Mononuclear cell (primary cell): ENCODE measurements at regions not wholly inside any gene's neighbourhood (a gene's known extent, or its start where the extent isn't known, plus 50 kb on each side); places are given as distances from the start of the nearest gene placed in this dataset.
"Not testable (repeated sequence)": the region's sequence is repeated elsewhere in the genome, so short reads cannot be mapped to it uniquely, and the experiment has no call there.

ENCODE experiments used
- H3K27me3 ChIP-seq: 2 replicates; pipeline ENCODE4 v1.6.0; 2011; ENCODE audit warnings: low read length, control low read depth; ENCODE audit not compliant: insufficient read depth
- H3K4me1 ChIP-seq: 2 replicates; pipeline ENCODE4 v1.5.1; 2011; ENCODE audit warnings: mild to moderate bottlenecking, low read length, control low read depth; ENCODE audit not compliant: insufficient read depth
- H3K4me3 ChIP-seq: 2 replicates; pipeline ENCODE4 v1.5.1; 2011; ENCODE audit warnings: mild to moderate bottlenecking, low read length, moderate library complexity
- H3K9me3 ChIP-seq: 2 replicates; pipeline ENCODE4 v1.5.1; 2011; ENCODE audit warnings: low read depth, mild to moderate bottlenecking, control low read depth, low read length

- H3K9me3 ChIP-seq = no peaks in the 10 kb centered on the region
These were observed 312.7 kb upstream of the USP24 start for GRCh38 chr1:55527831-55528230.

GRCh38 chr1:55526716-55527115, 311.6 kb upstream of the USP24 start:
- no peaks in the 10 kb centered on the region for H3K9me3 ChIP-seq
- H3K27me3 ChIP-seq = no peaks in the 10 kb centered on the region
- H3K4me3 ChIP-seq = no peak overlapping the region
- no peaks in the 10 kb centered on the region for H3K4me1 ChIP-seq

More at GRCh38 chr1:55527831-55528230, 312.7 kb upstream of the USP24 start:
- H3K4me3 ChIP-seq = no peak overlapping the region
- no peaks in the 10 kb centered on the region for H3K4me1 ChIP-seq
- no peaks in the 10 kb centered on the region for H3K27me3 ChIP-seq

- Histone ChIP-seq H3K27me3 (no peaks in the 10 kb centered on the region), H3K4me3 (no peak overlapping the region), H3K9me3 (no peaks in the 10 kb centered on the region), H3K4me1 (no peaks in the 10 kb centered on the region)
These were observed 308.8 kb upstream of the USP24 start for GRCh38 chr1:55524006-55524405.

GRCh38 chr1:55522982-55523381, 307.8 kb upstream of the USP24 start:
- Histone ChIP-seq H3K4me3 (no peak overlapping the region), H3K27me3 (no peaks in the 10 kb centered on the region), H3K9me3 (no peaks in the 10 kb centered on the region)

GRCh38 chr1:55522353-55522903, 307.3 kb upstream of the USP24 start:
- no peaks in the 10 kb centered on the region for H3K4me1 ChIP-seq
- H3K9me3 ChIP-seq = no peaks in the 10 kb centered on the region
- no peak overlapping the region for H3K4me3 ChIP-seq
- no peaks in the 10 kb centered on the region for H3K27me3 ChIP-seq

More at GRCh38 chr1:55522982-55523381, 307.8 kb upstream of the USP24 start:
- H3K4me1 ChIP-seq = no peaks in the 10 kb centered on the region

GRCh38 chr1:55520861-55521260, 305.7 kb upstream of the USP24 start:
- no peaks in the 10 kb centered on the region for H3K27me3 ChIP-seq
- H3K9me3 ChIP-seq = no peaks in the 10 kb centered on the region
- H3K4me1 ChIP-seq = no peaks in the 10 kb centered on the region
- no peak overlapping the region for H3K4me3 ChIP-seq

GRCh38 chr1:55519937-55520683, 304.9 kb upstream of the USP24 start:
- no peaks in the 10 kb centered on the region for H3K9me3 ChIP-seq
- no peak overlapping the region for H3K4me3 ChIP-seq
- H3K4me1 ChIP-seq = no peaks in the 10 kb centered on the region
- H3K27me3 ChIP-seq = no peaks in the 10 kb centered on the region

- Histone ChIP-seq H3K9me3 (no peaks in the 10 kb centered on the region), H3K4me1 (no peaks in the 10 kb centered on the region), H3K4me3 (no peak overlapping the region), H3K27me3 (no peaks in the 10 kb centered on the region)
These were observed 304.1 kb upstream of the USP24 start for GRCh38 chr1:55519276-55519675.

- no peaks in the 10 kb centered on the region for H3K27me3 ChIP-seq
- no peaks in the 10 kb centered on the region for H3K4me1 ChIP-seq
- H3K9me3 ChIP-seq = no peaks in the 10 kb centered on the region
- H3K4me3 ChIP-seq = no peak overlapping the region
These were observed 301.9 kb upstream of the USP24 start for GRCh38 chr1:55517036-55517435.

- not testable (repeated sequence) for H3K27me3 ChIP-seq, H3K4me1 ChIP-seq, H3K4me3 ChIP-seq, H3K9me3 ChIP-seq
These were observed 299.4 kb upstream of the USP24 start for GRCh38 chr1:55514571-55514970.

GRCh38 chr1:55512466-55512865, 297.3 kb upstream of the USP24 start:
- Histone ChIP-seq H3K9me3 (no peaks in the 10 kb centered on the region), H3K27me3 (peaks cover 5% of the 10 kb centered on the region), H3K4me1 (no peaks in the 10 kb centered on the region), H3K4me3 (no peak overlapping the region)

GRCh38 chr1:55507578-55507931, 292.4 kb upstream of the USP24 start:
- Histone ChIP-seq H3K4me1 (no peaks in the 10 kb centered on the region), H3K4me3 (no peak overlapping the region), H3K27me3 (peaks cover 5% of the 10 kb centered on the region), H3K9me3 (no peaks in the 10 kb centered on the region)

GRCh38 chr1:55506740-55507577, 291.8 kb upstream of the USP24 start:
- no peaks in the 10 kb centered on the region for H3K9me3 ChIP-seq

GRCh38 chr1:55505326-55505725, 290.2 kb upstream of the USP24 start:
- Histone ChIP-seq H3K9me3 (no peaks in the 10 kb centered on the region), H3K4me1 (no peaks in the 10 kb centered on the region), H3K4me3 (no peak overlapping the region), H3K27me3 (peaks cover 5% of the 10 kb centered on the region)

More at GRCh38 chr1:55506740-55507577, 291.8 kb upstream of the USP24 start:
- Histone ChIP-seq H3K4me3 (no peak overlapping the region), H3K4me1 (no peaks in the 10 kb centered on the region), H3K27me3 (peaks cover 5% of the 10 kb centered on the region)

GRCh38 chr1:55504306-55504731, 289.2 kb upstream of the USP24 start:
- peaks cover 2% of the 10 kb centered on the region for H3K27me3 ChIP-seq
- H3K4me3 ChIP-seq = no peak overlapping the region
- H3K4me1 ChIP-seq = no peaks in the 10 kb centered on the region
- H3K9me3 ChIP-seq = no peaks in the 10 kb centered on the region
